HG03432 (cell line): ENCODE measurements at regions not wholly inside any gene's neighbourhood (a gene's known extent, or its start where the extent isn't known, plus 50 kb on each side); places are given as distances from the start of the nearest gene placed in this dataset.

Source experiments
- ATAC-seq: cut with Tn5 transposase; IDR thresholded peaks from one replicate; pipeline ENCODE4 v1.9.1; 2021; ENCODE audit warnings: mild to moderate bottlenecking, moderate library complexity; ENCODE audit not compliant: unreplicated experiment

GRCh38 chr11:64499261-64500004 lies 56.3 kb upstream of the SLC22A11 start:
- no peak for ATAC-seq

- ATAC-seq = no peak
Observed at GRCh38 chr11:64500176-64501013, 55.3 kb upstream of the SLC22A11 start.

GRCh38 chr11:64501500-64502427 lies 54.0 kb upstream of the SLC22A11 start:
- ATAC-seq = no peak

- no peak for ATAC-seq
Observed at GRCh38 chr11:64502634-64503033, 53.1 kb upstream of the SLC22A11 start.

- ATAC-seq = no peak
Observed at GRCh38 chr11:64503186-64503753, 52.5 kb upstream of the SLC22A11 start.

- no peak for ATAC-seq
Observed at GRCh38 chr11:64504999-64505398, 50.7 kb upstream of the SLC22A11 start.
